HG03139 (cell line): ENCODE measurements at regions not wholly inside any gene's neighbourhood (a gene's known extent, or its start where the extent isn't known, plus 50 kb on each side); places are given as distances from the start of the nearest gene placed in this dataset.

Source experiments
- ATAC-seq: cut with Tn5 transposase; IDR thresholded peaks from one replicate; pipeline ENCODE4 v1.9.1; 2021; ENCODE audit not compliant: unreplicated experiment

- no peak for ATAC-seq
Measured at GRCh38 chr4:10335050-10335449, 122.2 kb downstream of the ZNF518B start.

DNA sequence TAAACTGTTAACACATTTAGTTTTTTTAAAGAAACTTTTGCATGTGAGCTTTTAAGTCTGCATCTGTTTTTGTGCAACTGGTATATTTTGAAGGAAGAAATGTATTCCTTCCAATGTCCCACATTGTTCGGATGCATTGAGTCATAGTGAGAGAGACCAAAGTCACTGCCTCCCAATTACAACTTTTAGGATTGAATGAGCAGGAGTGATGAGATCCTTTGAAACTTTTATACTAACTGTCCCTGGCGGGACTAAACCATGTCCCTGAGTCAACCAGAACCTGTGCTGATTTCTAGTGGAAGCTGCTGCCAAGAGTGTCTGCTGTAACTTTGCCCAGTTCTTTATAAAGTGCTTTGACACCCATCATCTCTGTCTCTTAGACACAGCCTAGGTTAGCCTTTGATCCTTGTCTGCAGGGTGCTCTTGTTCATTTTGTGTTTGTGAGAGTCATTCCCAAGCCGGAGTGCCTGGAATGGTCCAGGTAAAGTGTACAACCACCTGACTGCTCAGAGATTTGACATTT lies 122.7 kb downstream of the ZNF518B start:
- no peak for ATAC-seq

- ATAC-seq = no peak
Measured at GRCh38 chr4:10333942-10334341, 123.3 kb downstream of the ZNF518B start.

DNA sequence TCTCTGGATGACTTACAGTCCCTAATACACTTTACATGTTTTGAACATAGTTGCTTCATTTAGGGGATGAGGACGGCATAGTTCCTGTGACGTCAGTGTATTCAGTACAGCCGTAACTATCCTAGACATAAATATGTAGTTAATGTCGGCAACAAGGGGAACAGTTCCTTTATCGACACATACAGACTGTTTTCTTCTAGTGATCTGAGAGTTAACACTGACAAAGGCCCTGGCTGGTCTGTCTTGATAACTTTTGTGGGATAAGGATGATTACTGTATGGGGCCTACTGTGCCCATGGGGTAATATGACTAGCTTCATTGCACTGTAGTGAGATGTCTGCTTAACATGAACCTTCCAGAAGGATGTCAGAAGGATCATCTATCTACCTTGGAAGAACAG lies 131.2 kb downstream of the ZNF518B start:
- ATAC-seq = no peak

- ATAC-seq = no peak
Measured at GRCh38 chr4:10321931-10322330, 135.3 kb downstream of the ZNF518B start.

DNA sequence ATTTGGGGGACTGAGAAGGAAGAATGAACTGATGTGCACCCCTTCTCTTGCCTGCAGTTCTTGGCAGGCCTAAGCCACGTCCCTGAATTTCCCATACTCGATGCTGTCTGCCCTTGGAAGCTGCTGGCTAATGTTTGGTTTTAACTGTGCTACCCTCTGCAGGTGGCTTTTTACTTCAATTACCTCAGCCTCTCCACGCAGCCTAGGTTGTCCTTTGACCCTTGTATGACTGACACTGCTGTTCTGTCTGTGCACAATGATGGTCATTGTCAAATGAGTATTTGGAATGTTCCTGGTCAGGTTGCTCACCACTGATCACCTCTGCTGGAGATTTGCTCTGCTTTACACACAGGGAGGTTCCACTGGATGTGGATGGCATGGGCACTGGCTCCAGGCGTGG lies 137.1 kb downstream of the ZNF518B start:
- no peak for ATAC-seq

- ATAC-seq = no peak
Measured at GRCh38 chr4:10317345-10317744, 139.9 kb downstream of the ZNF518B start.

- ATAC-seq = no peak
Measured at GRCh38 chr4:10316851-10317250, 140.4 kb downstream of the ZNF518B start.

GRCh38 chr4:10315638-10316037 lies 141.6 kb downstream of the ZNF518B start:
- ATAC-seq = no peak

DNA sequence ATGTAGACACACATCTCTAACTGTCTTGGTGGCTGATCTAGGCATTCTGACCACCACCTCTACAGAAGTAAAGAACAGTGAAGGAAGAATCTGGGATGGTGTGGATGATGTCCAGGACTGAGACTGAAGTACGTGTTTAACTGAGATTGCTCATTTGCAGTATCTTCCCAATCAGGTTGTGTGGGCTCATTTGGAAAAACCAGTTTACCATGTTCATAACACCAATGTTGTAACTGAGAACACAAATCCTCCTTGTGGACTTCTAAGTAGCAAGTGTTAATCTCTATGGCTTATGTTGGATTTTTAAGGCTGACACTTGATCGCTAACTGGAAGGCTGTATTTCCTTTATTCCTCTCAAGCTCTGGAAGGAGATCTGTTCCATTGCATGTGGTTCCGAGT lies 144.7 kb downstream of the ZNF518B start:
- ATAC-seq = no peak

DNA sequence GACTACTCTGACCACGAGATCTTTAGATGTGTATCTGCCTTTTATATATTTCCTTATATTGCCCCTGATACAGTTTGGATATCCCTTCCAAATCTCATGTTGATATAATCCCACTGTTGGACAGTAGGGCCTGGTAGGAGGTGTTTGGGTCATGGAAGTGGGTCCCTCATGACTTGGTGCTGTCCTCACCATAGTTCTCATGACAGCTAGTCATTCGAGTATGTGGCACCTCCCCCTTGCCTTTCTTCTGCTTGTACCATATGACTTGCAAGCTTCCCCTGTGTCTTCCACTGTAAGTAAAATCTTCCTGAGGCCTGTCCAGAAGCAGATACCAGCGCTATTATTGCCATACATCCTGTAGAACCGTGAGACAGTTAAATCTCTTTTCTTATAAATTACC lies 145.3 kb downstream of the ZNF518B start:
- ATAC-seq = no peak

- ATAC-seq = no peak
Measured at GRCh38 chr4:10305816-10306215, 151.4 kb downstream of the ZNF518B start.

DNA sequence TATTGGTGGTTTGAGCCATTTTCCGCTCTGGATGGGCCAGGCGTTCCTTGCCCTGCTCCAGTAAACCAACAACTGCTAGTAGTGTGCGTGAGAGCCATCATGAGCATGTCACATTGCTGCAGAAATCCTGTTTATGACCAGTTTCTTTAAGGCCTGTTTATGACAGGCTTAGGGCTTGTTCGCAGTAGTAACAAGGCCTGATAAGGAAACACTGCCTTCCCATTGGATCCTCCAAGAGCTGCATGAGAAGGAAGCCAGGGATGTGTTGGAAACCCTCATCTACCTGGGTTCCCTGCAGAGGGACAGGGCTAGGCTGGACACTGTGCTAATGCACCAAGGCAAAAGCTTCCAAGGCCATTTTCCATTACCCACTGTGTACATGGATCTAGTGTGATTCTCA lies 153.9 kb downstream of the ZNF518B start:
- ATAC-seq = no peak

DNA sequence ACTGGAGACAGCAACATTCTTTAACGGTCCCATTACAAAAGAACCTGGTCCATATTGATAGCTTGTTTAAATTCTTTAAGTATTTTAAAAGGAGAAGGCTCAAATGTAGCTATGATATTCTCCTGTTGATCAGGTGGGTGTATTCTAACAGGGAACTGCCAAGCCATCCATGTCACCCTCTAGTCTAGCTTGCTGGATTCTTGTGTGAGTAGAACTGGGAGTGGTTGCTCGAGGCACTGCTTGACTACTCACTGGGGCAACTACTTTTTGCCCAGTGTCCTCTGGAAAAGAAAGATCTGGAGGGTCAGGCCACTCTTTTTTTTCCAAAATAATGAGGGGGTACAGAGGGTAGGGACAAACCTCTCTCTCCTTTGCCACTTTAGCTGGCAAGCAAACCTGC lies 155.1 kb downstream of the ZNF518B start:
- ATAC-seq = no peak

GRCh38 chr4:10299601-10300000 lies 157.6 kb downstream of the ZNF518B start:
- ATAC-seq = no peak

DNA sequence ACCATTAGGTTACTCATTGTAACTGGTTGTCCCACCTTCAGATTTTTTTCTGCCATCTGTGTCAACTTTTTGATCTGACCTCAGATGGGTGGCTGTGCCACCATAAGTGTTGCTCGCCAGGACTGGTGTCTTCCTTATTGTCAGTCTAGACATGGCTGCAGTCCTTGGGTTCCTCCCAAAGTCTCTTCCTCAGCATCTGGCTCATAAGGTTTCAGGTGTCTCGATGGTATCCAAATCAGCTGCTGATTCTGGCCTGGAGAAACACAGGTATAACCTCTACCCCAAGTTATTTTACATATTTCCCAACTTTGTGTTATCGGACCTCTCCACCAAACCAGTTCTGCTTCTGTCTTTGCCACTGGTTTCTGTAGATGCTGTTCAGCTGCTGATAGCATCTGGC lies 158.5 kb downstream of the ZNF518B start:
- no peak for ATAC-seq

DNA sequence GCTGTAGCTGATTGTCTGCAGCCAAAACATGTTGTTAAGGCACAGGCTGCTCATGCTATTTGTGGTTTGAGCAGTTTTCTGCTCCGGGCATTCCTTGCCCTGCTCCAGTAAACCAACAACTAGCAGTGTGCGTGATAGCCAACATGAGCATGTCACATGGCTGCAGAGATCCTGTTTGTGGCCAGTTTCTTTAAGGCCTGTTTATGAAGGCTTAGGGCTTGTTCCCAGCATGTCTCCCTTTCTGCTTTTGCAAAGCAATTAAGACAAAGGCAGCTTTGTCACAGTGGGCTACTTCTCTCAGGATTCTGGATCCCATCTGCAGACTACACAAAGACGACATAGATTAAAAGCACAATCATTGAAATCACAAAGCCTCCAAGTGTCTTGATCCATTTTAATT lies 160.5 kb downstream of the ZNF518B start:
- ATAC-seq = no peak

- no peak for ATAC-seq
Measured at GRCh38 chr4:10295301-10295700, 161.9 kb downstream of the ZNF518B start.

DNA sequence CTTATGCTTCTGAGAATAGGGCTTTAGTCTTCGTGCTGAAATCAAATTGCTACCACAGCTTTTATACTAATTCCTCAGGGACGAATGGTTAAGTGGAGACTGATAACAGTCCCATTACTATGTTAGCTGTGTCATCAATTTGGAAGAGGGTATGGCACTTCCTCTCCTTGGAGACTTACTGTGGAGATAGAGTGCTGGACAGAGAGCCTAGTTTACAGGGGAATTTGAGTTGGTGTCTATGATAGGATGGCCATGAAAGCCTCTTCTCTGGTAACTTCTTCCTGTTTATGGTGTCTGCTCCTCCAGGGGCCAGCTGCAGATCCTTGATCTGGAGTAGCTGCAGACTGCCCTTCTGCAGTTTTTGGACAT lies 167.7 kb downstream of the ZNF518B start:
- no peak for ATAC-seq

- ATAC-seq = no peak
Measured at GRCh38 chr4:10288830-10289537, 168.2 kb downstream of the ZNF518B start.

DNA sequence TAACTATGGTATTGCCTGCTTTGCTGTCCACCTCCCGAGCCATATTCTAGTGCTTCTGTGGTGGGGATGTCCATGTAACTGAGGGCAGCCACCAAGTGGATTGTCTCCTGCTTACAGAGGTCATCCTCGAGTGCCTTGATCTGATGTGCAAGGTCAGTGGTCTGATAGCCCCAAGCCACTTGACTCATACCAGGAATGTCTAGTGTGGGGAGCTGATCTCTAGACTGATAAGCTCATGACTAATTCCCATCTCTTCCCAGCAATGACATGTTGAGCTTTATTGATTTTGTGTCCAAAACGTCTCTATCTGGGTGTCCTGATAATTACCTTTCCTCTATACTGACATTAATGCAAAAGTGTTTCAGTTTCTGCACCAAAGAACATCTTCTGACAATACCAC lies 168.4 kb upstream of the WDR1 start:
- no peak for ATAC-seq

DNA sequence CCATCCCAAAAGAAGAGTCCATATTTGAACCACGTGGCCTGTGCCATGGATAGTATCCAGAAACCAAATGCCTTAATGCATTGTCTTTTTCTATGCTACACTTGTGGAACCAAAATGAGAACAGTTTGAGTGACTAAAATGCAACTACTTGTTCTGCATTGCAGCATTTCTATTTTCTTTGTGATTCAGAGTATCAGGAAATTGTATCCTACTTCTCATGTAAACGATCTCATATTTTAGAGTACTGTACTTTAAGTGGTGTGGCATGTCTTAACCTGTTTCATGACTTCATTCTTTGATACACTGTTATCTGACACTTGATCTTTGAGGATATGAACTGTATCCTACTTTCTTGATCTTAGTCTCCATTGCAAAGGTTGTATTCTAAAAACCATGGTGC lies 167.2 kb upstream of the WDR1 start:
- no peak for ATAC-seq

DNA sequence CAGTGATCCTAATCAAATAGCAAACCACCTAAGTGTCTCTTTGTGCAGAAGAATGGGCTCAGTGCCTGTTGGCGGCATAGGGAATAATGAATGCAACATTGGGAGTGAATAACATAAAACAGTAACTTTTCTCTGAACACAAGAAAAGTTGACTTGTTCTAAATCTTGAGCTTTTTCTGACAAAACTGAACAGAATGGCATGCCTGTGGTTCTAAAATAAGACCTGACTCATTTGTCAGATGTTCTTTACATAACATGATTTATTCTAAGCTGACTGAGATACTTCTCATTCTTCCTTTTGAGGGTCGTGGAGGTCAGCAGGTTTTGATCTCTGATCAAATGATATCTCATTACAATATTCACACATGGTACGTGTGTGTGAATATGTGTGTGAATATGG lies 165.4 kb upstream of the WDR1 start:
- no peak for ATAC-seq
